ENCODE measurements at regions not wholly inside any gene's neighbourhood (a gene's known extent, or its start where the extent isn't known, plus 50 kb on each side); places are given as distances from the start of the nearest gene placed in this dataset.

- Histone ChIP-seq H2BK12ac (ENCODE audit: low read depth, low read length) (no peak overlapping the region), H4K20me1 (replicated peaks in 1 of 2; ENCODE audit: control insufficient read depth in 1 of 2, insufficient read depth in 2 of 2, low read length in 2 of 2) (no peaks in the 10 kb centered on the region), H3K27me3 (replicated peaks in 1 of 4; ENCODE audit: control insufficient read depth in 3 of 4, extremely low read depth in 1 of 4, insufficient read depth in 3 of 4, low read length in 3 of 4) (no peaks in the 10 kb centered on the region), H3K23me2 (ENCODE audit: low read depth, low read length) (no peaks in the 10 kb centered on the region; the same call in 1 of the 2 replicates), H3K9ac (replicated peaks in 1 of 4; ENCODE audit: extremely low read depth in 1 of 4, low read depth in 3 of 4, low read length in 3 of 4) (no peak overlapping the region), H3K4ac (replicated peaks; ENCODE audit: insufficient read length, low read depth, low read length) (no peak overlapping the region), H3K79me1 (ENCODE audit: low read depth, low read length) (no peaks in the 10 kb centered on the region), H3K14ac (ENCODE audit: insufficient read length) (no peak overlapping the region), H2BK20ac (ENCODE audit: low read length) (no peak overlapping the region), H3K4me2 (ENCODE audit: insufficient read depth in 1 of 2, low read depth in 2 of 2, low read length in 2 of 2) (no peak overlapping the region), H3K4me1 (replicated peaks in 1 of 4; ENCODE audit: control insufficient read depth in 3 of 4, insufficient read depth in 4 of 4, low read length in 3 of 4) (peaks cover 0 to 5% (median 0%) of the 10 kb centered on the region in 4 experiments; a peak in 1 of 7 replicates), H2BK5ac (ENCODE audit: low read depth, low read length) (0 out of 2 replicates have a peak overlapping the region, but pooled peaks have one; percentile 87), H4K5ac (ENCODE audit: insufficient read length, low read depth, low read length) (no peak overlapping the region), H2BK120ac (replicated peaks; ENCODE audit: low read depth, low read length) (no peak overlapping the region), H4K8ac (ENCODE audit: extremely low read depth, insufficient read depth, low read length) (no peak overlapping the region), H3K4me3 (ENCODE audit: extremely low read depth in 1 of 4, insufficient read depth in 2 of 4, low read depth in 3 of 4, low read length in 4 of 4) (no peak overlapping the region), H3K79me2 (ENCODE audit: control insufficient read depth in 1 of 2, insufficient read depth in 2 of 2, low read length in 2 of 2) (no peaks in the 10 kb centered on the region), H2AFZ (ENCODE audit: low read length) (no peak overlapping the region), H3K18ac (ENCODE audit: extremely low read depth, low read length) (no peak overlapping the region), H3K23ac (ENCODE audit: insufficient read length) (no peak overlapping the region), H3K36me3 (ENCODE audit: control insufficient read depth in 2 of 4, insufficient read depth in 4 of 4, low read length in 3 of 4) (no peaks in the 10 kb centered on the region), H3K9me3 (ENCODE audit: insufficient read depth in 2 of 2, low read depth in 1 of 2, low read length in 1 of 2) (no peaks in the 10 kb centered on the region), H2AK5ac (ENCODE audit: low read depth, low read length) (no peak overlapping the region), H4K91ac (replicated peaks; ENCODE audit: insufficient read length, low read length) (no peak overlapping the region), H3K27ac (ENCODE audit: low read depth, low read length) (no peak overlapping the region), H2BK15ac (ENCODE audit: low read length) (no peak overlapping the region), H3K56ac (replicated peaks; ENCODE audit: insufficient read length, low read depth, low read length) (no peak overlapping the region)
- CTCF ChIA-PET (ENCODE audit: partially characterized antibody): interaction anchor here (1.7 kb wide), 1 partner anchor 510 kb away, joined by 4 read pairs; no protein-coding TSS in a partner anchor
- POLR2A ChIA-PET (ENCODE audit: partially characterized antibody): no interaction called here
- 67% methylated on average over 1 of the region's 1 CpG; no CpG with 5 or more reads in 1 of the 2 experiments for WGBS, 2 experiments (ENCODE audit: extremely low coverage in 1 of 2, insufficient coverage in 1 of 2, insufficient read length in 1 of 2, insufficient replicate concordance in 2 of 2, low coverage in 1 of 2, low lambda C conversion rate in 2 of 2, missing lambda C conversion rate in 1 of 2)
- FAIRE-seq (no peak), DNase-seq (ENCODE audit: low read depth in 1 of 2, low spot score in 2 of 2) (no peak)
- TF ChIP-seq TEAD4 (IDR thresholded peaks at IDR 0.05; ENCODE audit: low read depth, low read length) (no peak), SP2 (IDR thresholded peaks at IDR 0.05; ENCODE audit: low read length) (no peak), RXRA (IDR thresholded peaks at IDR 0.05; ENCODE audit: insufficient read depth, low read depth, low read length) (no peak), ATF2 (IDR thresholded peaks at IDR 0.05; ENCODE audit: low read length) (no peak), HDAC2 (IDR thresholded peaks at IDR 0.05; ENCODE audit: borderline replicate concordance in 1 of 2, low read depth in 2 of 2, low read length in 2 of 2) (no peak), EP300 (IDR thresholded peaks at IDR 0.05; ENCODE audit: borderline replicate concordance in 1 of 2, low read depth in 2 of 2, low read length in 2 of 2) (no peak), NANOG (IDR thresholded peaks at IDR 0.05; ENCODE audit: insufficient read depth, low read depth, low read length, poor library complexity, severe bottlenecking) (no peak), HDAC6 (IDR thresholded peaks at IDR 0.05; ENCODE audit: low read depth, low read length) (no peak), CBX8 (IDR thresholded peaks at IDR 0.05; ENCODE audit: borderline replicate concordance, low read depth, low read length) (no peak), SIRT6 (IDR thresholded peaks at IDR 0.05; ENCODE audit: low read length) (no peak)
Measured at GRCh38 chr11:81804858-81805257, 928.8 kb downstream of the FAM181B start.

Data from H1 (cell line).